GM12891 (cell line): ENCODE measurements at regions not wholly inside any gene's neighbourhood (a gene's known extent, or its start where the extent isn't known, plus 50 kb on each side); places are given as distances from the start of the nearest gene placed in this dataset.

Source experiments
- PAX5 ChIP-seq: IDR thresholded peaks from 2 replicates; pipeline ENCODE4 v1.6.1; 2011; ENCODE audit warnings: low read length, moderate library complexity, mild to moderate bottlenecking; ENCODE audit not compliant: insufficient read depth, severe bottlenecking
- POLR2A ChIP-seq: IDR thresholded peaks from 2 replicates; pipeline ENCODE4 v1.6.1; 2011; ENCODE audit warnings: low read depth, low read length, control low read depth
- POLR2AphosphoS5 ChIP-seq: IDR thresholded peaks from 2 replicates; pipeline ENCODE4 v1.6.1; 2011; ENCODE audit warnings: low read depth, low read length, control low read depth
- POU2F2 ChIP-seq: IDR thresholded peaks from 2 replicates; pipeline ENCODE4 v1.6.1; 2011; ENCODE audit warnings: low read depth, mild to moderate bottlenecking, control low read depth, low read length, moderate library complexity
- SPI1 ChIP-seq: IDR thresholded peaks from 2 replicates; pipeline ENCODE4 v1.6.1; 2011; ENCODE audit warnings: low read depth, low read length, control low read depth
- TAF1 ChIP-seq: IDR thresholded peaks from 2 replicates; pipeline ENCODE4 v1.6.1; 2011; ENCODE audit warnings: low read depth, low read length, control low read depth

DNA sequence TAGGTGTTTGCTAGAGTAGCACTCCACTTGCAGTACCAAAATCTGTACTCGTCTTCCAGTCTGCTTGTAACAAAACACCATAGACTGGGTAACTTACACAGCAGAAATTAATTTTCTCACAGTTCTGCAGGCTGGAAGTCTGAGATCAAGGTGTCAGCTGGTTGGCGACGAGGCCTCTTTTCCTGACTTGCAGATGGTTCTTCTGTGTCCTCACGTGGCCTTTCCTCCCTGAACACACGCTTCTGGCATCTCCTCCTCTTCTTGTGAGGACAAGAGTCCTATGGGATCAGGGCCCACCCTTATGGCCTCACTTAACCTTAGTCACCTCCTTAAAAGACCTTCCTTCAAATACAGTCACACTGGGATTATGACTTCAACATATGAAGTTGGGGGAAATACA is 493.5 kb upstream of the MYT1L start:
- TF ChIP-seq POLR2A (no peak), POLR2AphosphoS5 (no peak), TAF1 (no peak), SPI1 (no peak), PAX5 (no peak), POU2F2 (no peak)
